Neural cell (in vitro differentiated cells): ENCODE measurements at regions not wholly inside any gene's neighbourhood (a gene's known extent, or its start where the extent isn't known, plus 50 kb on each side); places are given as distances from the start of the nearest gene placed in this dataset.

Source experiments
- H2AFZ ChIP-seq: fragments of 200-600, 300-800 bp; sonication (generic), shearing (Covaris generic); 2 replicates; pipeline ENCODE4 v1.6.0; 2014; ENCODE audit warnings: low read depth, mild to moderate bottlenecking, antibody characterized with exemption, low read length, moderate library complexity
- H3F3A ChIP-seq: fragments of 200-600 bp; shearing (Covaris generic); 2 replicates; pipeline ENCODE4 v1.6.1; 2016; ENCODE audit warnings: mild to moderate bottlenecking, moderate library complexity, mixed read lengths, antibody characterized with exemption, low read length; ENCODE audit not compliant: insufficient read depth, poor library complexity, severe bottlenecking
- H3K27ac ChIP-seq: fragments of 200-600, 300-800 bp; sonication (generic), shearing (Covaris generic); 2 replicates; pipeline ENCODE4 v1.5.1; 2014; ENCODE audit warnings: mild to moderate bottlenecking, low read length, moderate library complexity
- H3K27me3 ChIP-seq: fragments of 300-800, 200-600 bp; sonication (generic), shearing (Covaris generic); 2 replicates; pipeline ENCODE4 v1.6.0; 2014; ENCODE audit warnings: mild to moderate bottlenecking, low read depth, low read length, moderate library complexity; ENCODE audit not compliant: insufficient read depth
- H3K36me3 ChIP-seq: fragments of 300-800, 200-600 bp; sonication (generic), shearing (Covaris generic); 2 replicates; pipeline ENCODE4 v1.5.1; 2014; ENCODE audit warnings: mild to moderate bottlenecking, antibody characterized with exemption, low read length, moderate library complexity; ENCODE audit not compliant: insufficient read depth
- H3K4me2 ChIP-seq: fragments of 300-800, 200-600 bp; sonication (generic), shearing (Covaris generic); 2 replicates; pipeline ENCODE4 v1.6.0; 2014; ENCODE audit warnings: mild to moderate bottlenecking, low read length
- H3K4me3 ChIP-seq: fragments of 300-800, 200-600 bp; sonication (generic), shearing (Covaris generic); 2 replicates; pipeline ENCODE4 v1.5.1; 2014; ENCODE audit warnings: mild to moderate bottlenecking, low read length, moderate library complexity
- H3K79me2 ChIP-seq: fragments of 200-600 bp; shearing (Covaris generic); replicated peaks from 2 replicates; pipeline ENCODE4 v1.6.0; 2014; ENCODE audit warnings: mild to moderate bottlenecking, low read length, moderate library complexity; ENCODE audit not compliant: insufficient read depth
- H3K9ac ChIP-seq: fragments of 300-800, 200-600 bp; sonication (generic), shearing (Covaris generic); 2 replicates; pipeline ENCODE4 v1.6.1; 2016; ENCODE audit warnings: mild to moderate bottlenecking, low read length, mixed read lengths
- H3K9me2 ChIP-seq: fragments of 200-600 bp; shearing (Covaris generic); 2 replicates; pipeline ENCODE4 v1.6.1; 2016; ENCODE audit warnings: mild to moderate bottlenecking, low read length, mixed read lengths; ENCODE audit not compliant: insufficient read depth
- H3K9me3 ChIP-seq: fragments of 200-600, 300-800 bp; sonication (generic), shearing (Covaris generic); 2 replicates; pipeline ENCODE4 v1.6.1; 2016; ENCODE audit warnings: mild to moderate bottlenecking, mixed run types, low read length, moderate library complexity, mixed read lengths
- H4K20me1 ChIP-seq: fragments of 200-600 bp; shearing (Covaris generic); 2 replicates; pipeline ENCODE4 v1.6.1; 2016; ENCODE audit warnings: mild to moderate bottlenecking, mixed run types; ENCODE audit not compliant: insufficient read depth
- CTCF ChIP-seq: fragments of 450-650 bp; IDR thresholded peaks from 2 replicates; pipeline ENCODE4 v1.5.1; 2014; ENCODE audit warnings: antibody characterized with exemption, mild to moderate bottlenecking, moderate library complexity; ENCODE audit not compliant: poor library complexity, severe bottlenecking
- EP300 ChIP-seq: fragments of 450-650 bp; conservative IDR thresholded peaks from 2 replicates; pipeline ENCODE4 v1.6.1; 2014; ENCODE audit warnings: antibody characterized with exemption, mild to moderate bottlenecking, moderate library complexity; ENCODE audit not compliant: poor library complexity, severe bottlenecking
- EZH2 ChIP-seq: fragments of 200-600, 300-800 bp; shearing (Covaris generic), sonication (generic); IDR thresholded peaks from 2 replicates; pipeline ENCODE4 v1.6.1; 2014; ENCODE audit warnings: antibody characterized with exemption, low read length, borderline replicate concordance, mild to moderate bottlenecking; ENCODE audit not compliant: insufficient read depth, poor library complexity, severe bottlenecking
- MXI1 ChIP-seq: fragments of 450-650 bp; conservative IDR thresholded peaks from 2 replicates; pipeline ENCODE4 v1.6.1; 2014; ENCODE audit warnings: antibody characterized with exemption, mild to moderate bottlenecking; ENCODE audit not compliant: poor library complexity, severe bottlenecking
- POLR2AphosphoS5 ChIP-seq: IDR thresholded peaks from 2 replicates; pipeline ENCODE4 v1.6.1; 2012
- RAD21 ChIP-seq: fragments of 450-650 bp; conservative IDR thresholded peaks from 2 replicates; pipeline ENCODE4 v1.6.1; 2014; ENCODE audit warnings: antibody characterized with exemption, mild to moderate bottlenecking, moderate library complexity
- REST ChIP-seq: IDR thresholded peaks from 2 replicates; pipeline ENCODE4 v1.6.1; 2012; ENCODE audit warnings: borderline replicate concordance
- SMC3 ChIP-seq: fragments of 450-650 bp; conservative IDR thresholded peaks from 2 replicates; pipeline ENCODE4 v1.6.1; 2014; ENCODE audit warnings: antibody characterized with exemption, mild to moderate bottlenecking, moderate library complexity; ENCODE audit not compliant: poor library complexity
- TAF1 ChIP-seq: IDR thresholded peaks from 2 replicates; pipeline ENCODE4 v1.6.1; 2012; ENCODE audit warnings: low read depth

DNA sequence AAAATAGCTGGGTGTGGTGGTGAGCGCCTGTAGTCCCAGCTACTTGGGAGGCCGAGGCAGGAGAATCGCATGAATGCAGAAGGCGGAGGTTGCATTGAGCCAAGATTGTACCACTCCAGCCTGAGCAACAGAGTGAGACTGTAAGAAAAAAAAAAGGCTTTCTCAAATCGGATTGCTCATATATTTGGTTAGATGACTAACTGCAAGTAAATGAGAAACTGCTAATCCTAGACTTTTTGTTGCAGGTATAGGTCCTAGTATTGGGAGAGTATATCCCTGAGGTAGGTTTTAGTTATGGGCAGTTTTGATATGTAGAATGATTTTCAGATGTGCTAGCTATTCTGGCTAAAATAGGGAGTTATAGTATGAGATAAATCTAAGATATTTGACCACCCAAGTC is 944.8 kb downstream of the DNAH5 start:
- no peak overlapping the region for H3K9ac ChIP-seq
- no peaks in the 10 kb centered on the region for H3K79me2 ChIP-seq
- H3K9me3 ChIP-seq: no peaks in the 10 kb centered on the region
- TF ChIP-seq EP300: no peak
- H3K4me2 ChIP-seq: no peak overlapping the region
- H3K27ac ChIP-seq: no peak overlapping the region
- no peaks in the 10 kb centered on the region for H3K9me2 ChIP-seq
- H3K27me3 ChIP-seq: no peaks in the 10 kb centered on the region
- no peaks in the 10 kb centered on the region for H4K20me1 ChIP-seq
- H2AFZ ChIP-seq: no peak overlapping the region
- no peaks in the 10 kb centered on the region for H3F3A ChIP-seq
- H3K4me3 ChIP-seq: no peak overlapping the region
- no peaks in the 10 kb centered on the region for H3K36me3 ChIP-seq

- no peak overlapping the region for H2AFZ ChIP-seq
These were observed 959.3 kb downstream of the DNAH5 start for GRCh38 chr5:12985142-12985541.

More at GRCh38 chr5:12985142-12985541, 959.3 kb downstream of the DNAH5 start:
- H3F3A ChIP-seq: no peaks in the 10 kb centered on the region
- no peaks in the 10 kb centered on the region for H3K9me2 ChIP-seq
- no peaks in the 10 kb centered on the region for H3K36me3 ChIP-seq
- H4K20me1 ChIP-seq: no peaks in the 10 kb centered on the region
- H3K79me2 ChIP-seq: no peaks in the 10 kb centered on the region
- no peak for TF ChIP-seq CTCF
- TF ChIP-seq SMC3: no peak
- no peak for TF ChIP-seq MXI1
- TF ChIP-seq REST: no peak
- no peak for TF ChIP-seq TAF1
- TF ChIP-seq RAD21: no peak
- TF ChIP-seq POLR2AphosphoS5: no peak
- TF ChIP-seq EZH2: no peak
- no peak for TF ChIP-seq EP300
- no peak overlapping the region for H3K4me2 ChIP-seq
- no peak overlapping the region for H3K9ac ChIP-seq
- no peak overlapping the region for H3K27ac ChIP-seq
- H3K4me3 ChIP-seq: no peak overlapping the region
- no peaks in the 10 kb centered on the region for H3K27me3 ChIP-seq
- H3K9me3 ChIP-seq: no peaks in the 10 kb centered on the region
